Skeletal muscle cell (primary cell): ENCODE measurements at regions not wholly inside any gene's neighbourhood (a gene's known extent, or its start where the extent isn't known, plus 50 kb on each side); places are given as distances from the start of the nearest gene placed in this dataset.

ENCODE experiments used
- DNase-seq: peaks from one replicate; pipeline ENCODE4 v3.0.0-alpha.2; 2010; ENCODE audit warnings: low read depth
- H3K4me3 ChIP-seq: 2 replicates; pipeline ENCODE4 v1.5.1; 2011; ENCODE audit warnings: low read depth, mild to moderate bottlenecking, control low read depth, low read length, moderate library complexity

DNA sequence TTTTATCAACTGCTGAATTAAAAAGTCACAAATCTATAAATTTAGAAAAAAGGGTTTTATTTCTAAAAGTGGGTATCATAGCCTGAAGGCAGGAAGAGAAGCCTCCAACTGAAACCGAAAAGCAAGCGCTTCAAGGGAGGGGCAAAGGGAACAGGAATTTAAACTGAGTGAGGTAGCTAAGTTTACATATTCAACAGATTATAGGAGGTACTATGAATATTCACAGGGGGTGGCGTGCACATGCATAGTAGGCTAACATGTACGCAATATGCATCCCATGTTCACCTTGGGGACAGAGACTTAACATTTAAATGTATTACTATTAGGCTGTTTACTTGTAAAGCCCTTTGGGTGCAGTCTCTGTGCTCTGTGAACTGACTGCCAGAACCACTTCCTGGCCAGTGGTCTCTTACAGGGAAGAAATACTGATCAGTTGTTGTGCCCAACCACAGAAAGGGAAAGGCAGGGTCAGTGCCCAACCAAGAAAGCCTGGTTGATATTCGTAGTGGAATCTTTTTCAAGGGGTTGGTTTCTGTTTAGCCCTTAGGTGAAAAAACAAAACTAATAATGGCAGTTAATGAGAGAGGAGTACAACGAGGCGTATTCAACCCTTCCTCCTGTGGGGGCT lies 168.7 kb upstream of the GALNTL6 start:
- no peak for DNase-seq

DNA sequence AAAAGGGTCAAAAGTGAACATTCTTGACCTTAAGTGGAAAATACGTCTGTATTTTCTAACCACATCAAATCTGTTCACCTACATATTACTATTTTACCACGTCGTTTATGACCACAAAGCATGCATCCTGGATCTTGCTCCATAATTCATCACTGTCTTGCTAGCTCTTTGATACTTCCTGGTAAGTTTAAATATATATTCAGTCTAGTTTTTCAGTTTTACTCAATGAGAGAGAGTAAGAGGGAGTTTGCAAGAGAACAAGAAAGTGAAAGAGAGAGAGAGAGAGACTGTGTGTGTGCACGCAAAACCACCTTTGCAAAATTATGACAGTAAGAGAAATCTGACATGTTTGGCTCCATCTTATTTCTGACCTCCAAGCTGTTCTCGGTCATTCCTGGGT lies 173.7 kb upstream of the GALNTL6 start:
- no peak overlapping the region for H3K4me3 ChIP-seq

More for the DNA sequence above, 168.7 kb upstream of the GALNTL6 start:
- no peak overlapping the region for H3K4me3 ChIP-seq

DNA sequence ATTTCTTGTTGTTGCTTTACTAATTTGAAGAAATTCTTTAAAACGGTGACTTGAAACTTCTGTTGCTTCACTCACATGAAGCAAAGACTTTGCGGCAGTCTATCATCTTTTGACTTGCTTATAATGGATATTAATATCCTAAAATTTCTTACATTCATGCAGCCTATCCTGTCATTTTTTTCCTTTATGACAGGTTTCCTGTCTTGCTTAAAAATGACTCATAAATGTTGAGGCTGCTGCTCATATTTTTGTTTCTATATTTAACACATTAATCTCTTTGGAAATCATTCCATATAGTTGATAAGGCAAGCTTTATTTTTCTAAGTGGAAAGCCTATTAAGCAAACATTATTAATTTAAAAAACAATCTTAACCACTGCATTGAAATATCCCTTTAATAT lies 176.6 kb upstream of the GALNTL6 start:
- H3K4me3 ChIP-seq: no peak overlapping the region
- DNase-seq: no peak

More for the DNA sequence above, 173.7 kb upstream of the GALNTL6 start:
- no peak for DNase-seq

DNA sequence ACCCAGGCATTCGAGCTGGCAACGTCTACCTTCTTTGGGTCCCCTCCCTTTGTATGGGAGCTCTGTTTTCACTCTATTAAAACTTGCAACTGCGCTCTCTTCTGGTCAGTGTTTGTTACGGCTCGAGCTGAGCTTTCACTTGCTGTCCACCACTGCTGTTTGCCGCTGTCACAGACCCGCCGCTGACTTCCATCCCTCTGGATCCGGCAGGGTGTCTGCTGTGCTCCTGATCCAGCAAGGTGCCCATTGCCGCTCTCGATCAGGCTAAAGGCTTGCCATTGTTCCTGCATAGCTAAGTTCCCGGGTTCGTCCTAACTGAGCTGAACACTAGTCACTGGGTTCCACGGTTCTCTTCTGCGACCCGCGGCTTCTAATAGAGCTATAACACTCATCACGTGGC lies 183.5 kb upstream of the GALNTL6 start:
- H3K4me3 ChIP-seq: no peak overlapping the region
- no peak for DNase-seq

DNA sequence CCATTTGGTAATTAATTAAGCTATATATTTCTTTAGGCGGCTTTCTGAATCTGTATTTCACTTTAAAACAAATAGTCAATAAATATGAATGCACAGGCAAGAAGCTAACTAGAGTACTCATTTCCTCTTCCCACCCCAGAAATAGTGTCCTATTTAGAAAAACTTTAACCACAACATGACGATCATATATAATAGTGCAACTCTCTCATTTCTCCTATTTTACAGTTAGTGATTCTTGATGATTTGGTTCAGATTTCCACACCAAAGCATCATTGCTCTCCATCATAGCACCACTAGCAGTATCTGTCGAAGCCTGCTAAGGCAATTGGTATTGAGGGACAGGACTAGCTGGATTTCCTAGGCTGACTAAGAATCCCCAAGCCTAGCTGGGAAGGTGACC lies 184.0 kb upstream of the GALNTL6 start:
- no peak for DNase-seq
- no peak overlapping the region for H3K4me3 ChIP-seq

DNA sequence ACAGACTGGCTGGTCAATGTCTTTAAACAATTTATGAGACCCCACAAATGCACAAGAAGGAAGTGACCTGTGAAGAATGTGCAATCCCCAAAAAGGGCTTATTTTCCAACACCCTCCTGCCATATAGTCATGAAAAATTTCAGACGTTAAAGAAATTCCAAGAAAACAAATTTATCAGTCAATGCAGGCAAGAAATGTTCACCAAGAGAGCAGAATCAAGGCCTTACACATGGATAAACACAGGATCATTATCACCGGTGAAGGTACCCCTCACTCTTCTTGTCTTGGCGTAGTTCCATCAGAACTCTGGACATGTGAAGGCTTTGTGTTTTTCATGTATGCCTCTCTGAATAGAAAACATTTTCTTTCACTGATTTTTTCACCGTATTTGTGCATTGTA lies 186.7 kb upstream of the GALNTL6 start:
- no peak overlapping the region for H3K4me3 ChIP-seq
- DNase-seq: no peak

DNA sequence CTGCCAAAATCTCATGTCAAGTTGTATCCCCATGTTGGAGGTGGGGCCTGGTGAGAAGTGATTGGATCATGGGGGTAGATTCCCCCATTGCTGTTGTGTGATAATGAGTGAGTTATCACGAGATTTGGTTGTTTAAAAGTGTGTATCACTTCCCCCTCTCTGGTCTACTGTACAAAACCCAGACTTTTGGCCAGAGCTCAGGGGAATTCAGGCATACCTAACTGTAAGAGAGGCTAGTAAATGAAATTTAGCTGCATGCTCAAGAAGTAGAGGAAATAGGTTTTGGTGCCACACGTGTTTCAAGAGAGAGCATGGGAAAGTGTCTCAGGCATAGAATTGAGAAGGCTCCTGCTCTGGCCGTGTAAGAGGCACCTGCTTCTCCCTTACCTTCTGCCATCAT lies 190.5 kb upstream of the GALNTL6 start:
- H3K4me3 ChIP-seq: no peak overlapping the region
- no peak for DNase-seq

DNA sequence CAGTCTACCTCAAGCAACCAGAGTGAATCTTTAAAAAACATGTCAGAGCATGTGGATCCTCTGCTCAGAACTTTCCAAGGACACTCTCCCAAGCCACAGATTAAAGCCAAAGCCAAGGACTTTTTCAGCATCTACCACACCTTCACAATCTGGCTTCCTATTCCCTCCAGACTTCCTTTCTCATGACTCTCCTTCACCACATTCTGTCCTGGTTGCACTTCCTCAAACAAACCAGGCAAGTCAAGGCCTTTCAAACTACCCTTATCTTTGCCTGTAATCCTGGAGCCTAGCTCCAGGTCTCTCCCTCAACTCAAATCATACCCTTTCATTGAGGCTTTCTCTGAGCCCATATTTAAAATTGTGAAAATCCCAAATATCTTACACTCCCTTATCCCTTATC lies 191.6 kb upstream of the GALNTL6 start:
- no peak for DNase-seq

DNA sequence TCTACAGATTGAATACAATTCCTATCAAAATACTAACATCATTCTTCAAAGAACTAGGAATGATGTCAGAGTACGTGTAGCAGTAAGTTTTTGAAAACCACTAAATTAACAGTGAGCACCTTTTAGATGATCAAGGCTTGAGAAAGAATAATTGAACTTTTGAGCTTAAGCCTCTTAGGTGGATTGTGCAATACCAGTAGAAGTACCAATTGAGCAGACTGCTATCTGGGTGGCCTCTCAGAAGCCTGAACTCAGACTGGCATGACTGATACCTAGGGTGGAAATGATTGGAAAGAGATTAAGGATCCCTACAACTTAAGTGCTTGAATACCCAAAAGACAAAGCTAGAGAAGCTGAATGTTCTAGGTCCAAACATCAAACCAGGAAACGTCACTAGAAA lies 200.3 kb upstream of the GALNTL6 start:
- H3K4me3 ChIP-seq: no peak overlapping the region
- no peak for DNase-seq

More for the DNA sequence above, 191.6 kb upstream of the GALNTL6 start:
- H3K4me3 ChIP-seq: no peak overlapping the region

DNA sequence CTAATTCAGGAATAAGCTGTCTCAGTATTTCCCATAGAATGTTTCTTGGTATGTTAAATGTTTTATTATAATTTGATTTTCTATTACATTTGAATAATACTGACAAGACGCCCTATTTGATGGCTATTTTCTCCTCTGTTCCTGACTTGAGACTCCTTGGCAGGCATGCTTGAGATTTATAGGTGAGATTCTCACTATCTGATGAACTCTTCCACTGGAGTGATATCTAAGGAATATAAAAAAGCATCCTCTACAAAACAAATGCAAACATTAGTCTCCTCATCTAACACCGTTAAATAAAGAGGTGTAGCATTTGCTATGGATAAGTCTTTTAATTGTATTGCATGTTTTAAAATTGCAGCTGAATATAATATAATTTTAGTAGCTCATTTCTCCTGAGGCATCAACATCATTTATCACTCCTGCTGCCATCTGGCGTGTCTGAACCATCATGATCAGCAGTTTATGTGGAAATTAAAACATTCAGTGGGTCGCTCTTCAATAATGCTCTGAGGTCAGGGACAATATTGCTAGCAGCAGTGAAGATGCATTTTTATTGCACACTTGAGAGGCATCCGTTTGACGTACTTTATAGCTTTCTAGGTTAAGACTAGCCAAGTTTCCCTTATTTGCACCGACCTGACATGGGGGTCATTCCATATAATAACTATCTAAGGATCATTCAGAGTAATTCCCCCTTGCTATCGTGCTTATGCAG lies 210.4 kb upstream of the GALNTL6 start:
- no peak overlapping the region for H3K4me3 ChIP-seq
- no peak for DNase-seq

DNA sequence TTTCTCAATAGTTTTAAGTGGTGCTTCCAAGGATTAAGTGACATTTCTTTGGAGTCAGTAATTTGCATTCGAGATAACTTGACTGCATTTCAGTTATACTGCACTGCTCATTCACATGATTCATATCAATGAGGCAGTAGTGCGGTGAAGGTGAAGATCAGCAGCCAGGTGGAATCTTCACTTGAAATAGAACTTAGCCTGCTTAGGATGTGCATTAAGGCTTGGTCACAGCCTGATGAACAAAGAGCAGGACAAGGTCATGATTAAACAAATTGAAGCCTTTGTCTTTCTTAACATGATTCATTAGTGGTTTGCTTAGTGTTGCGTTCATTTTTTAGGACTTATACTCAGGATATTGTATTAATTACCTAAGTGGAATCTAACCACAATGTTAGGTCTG lies 212.1 kb upstream of the GALNTL6 start:
- H3K4me3 ChIP-seq: no peak overlapping the region
- DNase-seq: no peak

DNA sequence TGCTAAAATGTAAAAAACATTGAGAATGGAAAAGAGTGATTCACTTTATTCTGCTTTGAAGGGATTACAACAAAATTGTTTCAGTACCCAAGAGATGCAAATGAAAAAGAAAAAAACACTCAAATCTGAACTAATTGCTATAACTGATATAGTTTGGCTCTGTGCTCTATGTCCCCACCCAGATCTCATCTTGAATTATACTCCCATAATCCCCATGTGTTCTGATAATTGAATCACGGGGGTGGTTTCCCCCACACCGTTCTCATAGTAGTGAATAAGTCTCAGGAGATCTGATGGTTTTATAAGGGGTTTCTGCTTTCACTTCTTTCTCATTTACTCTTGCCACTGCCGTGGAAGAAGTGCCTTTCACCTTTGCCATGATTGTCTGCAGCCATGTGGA lies 213.6 kb upstream of the GALNTL6 start:
- no peak overlapping the region for H3K4me3 ChIP-seq
- no peak for DNase-seq

DNA sequence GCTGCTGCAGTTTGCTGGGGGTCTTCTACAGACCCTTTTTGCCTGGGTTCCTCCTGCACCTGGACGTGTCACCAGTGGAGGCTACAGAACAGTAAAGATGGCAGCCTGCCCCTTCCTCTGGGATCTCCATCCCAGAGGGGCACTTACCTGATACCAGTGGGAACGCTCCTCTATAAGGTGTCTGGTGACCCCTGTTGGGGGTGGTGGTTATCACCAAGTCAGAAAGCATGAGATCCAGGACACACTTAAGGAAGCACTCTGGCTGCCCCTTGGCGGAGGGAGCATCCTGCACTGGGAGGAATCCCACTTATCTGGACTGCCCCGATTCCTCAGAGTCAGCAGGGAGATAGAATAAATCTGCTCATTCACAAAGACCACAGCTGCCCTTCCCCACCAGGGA lies 218.9 kb upstream of the GALNTL6 start:
- DNase-seq: no peak
- no peak overlapping the region for H3K4me3 ChIP-seq

DNA sequence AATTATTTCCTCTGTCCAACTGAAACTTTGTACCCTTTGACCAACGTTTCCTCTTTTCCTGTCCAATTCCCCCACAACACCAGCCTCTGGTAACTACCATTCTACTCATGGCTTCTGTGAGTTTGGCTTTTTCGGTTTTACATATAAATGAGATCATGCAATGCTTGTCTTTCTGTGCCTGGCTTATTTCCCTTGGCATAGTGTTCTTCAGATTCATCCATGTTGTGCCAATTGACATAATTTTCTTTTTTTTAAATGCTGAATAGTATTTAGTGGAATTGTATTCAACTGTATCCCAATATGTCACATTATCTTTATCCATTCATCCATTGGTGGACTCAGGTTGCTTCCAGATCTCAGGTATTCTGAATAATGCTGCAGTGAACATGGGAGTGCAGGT lies 222.5 kb upstream of the GALNTL6 start:
- H3K4me3 ChIP-seq: no peak overlapping the region
- no peak for DNase-seq

DNA sequence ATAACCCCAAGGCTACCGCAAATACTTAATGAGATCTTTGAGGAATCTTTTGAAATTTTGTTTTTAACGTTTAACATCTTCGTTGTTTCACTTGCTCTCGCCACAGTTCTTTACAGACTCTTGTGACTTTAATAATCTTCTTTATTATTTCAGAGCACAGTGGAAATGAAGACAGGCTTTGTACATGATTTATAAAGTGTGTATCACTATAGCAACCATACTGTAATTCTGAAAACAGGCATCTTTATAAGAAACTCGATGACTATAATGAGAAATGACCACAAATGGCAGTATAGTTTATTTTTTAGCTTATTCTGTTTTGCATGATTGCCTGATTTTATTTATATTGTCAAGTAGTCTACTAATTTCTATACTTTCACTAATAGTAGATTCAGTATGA lies 224.4 kb upstream of the GALNTL6 start:
- no peak for DNase-seq
- no peak overlapping the region for H3K4me3 ChIP-seq

DNA sequence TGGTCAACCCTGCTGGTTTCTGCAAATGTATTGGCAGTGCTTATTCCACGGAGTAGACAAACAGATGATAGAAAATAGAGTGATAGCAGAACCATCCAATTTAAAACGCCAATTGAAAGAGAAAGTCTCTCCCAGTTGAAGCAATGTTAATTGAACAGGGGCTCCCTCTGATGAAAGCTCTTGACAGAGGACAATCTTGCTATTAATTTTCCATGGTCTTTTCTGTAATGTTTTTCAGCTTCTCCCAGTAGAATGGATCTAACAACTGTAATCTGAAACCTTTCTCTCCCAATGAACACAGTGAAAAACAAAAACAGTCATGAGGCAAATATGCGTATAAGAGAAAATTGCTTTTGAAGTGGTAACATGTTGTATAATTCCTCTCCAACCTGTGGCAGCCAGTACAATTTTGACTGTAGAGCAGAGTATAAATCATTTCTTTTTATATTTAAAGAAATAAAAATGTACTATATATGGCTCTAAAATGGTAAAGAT lies 225.1 kb upstream of the GALNTL6 start:
- DNase-seq: no peak

DNA sequence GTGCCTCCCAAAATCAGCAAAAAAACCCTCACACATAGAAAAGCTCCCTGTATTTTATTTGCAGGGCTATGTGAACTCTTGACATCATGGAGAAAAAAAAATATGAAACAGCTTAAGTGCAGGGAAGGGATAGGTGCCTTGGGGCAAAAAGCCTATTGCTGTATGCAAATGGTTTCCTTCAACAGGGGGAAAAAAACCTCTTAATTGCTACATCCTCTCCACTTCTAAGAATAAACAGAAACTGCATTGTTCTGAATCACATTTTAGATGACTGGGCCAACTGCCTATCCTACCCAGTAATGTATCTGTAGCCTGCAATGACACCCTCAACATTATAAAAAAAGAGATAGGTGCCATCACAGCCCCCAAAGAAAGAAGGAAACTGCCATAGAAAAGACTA lies 229.4 kb upstream of the GALNTL6 start:
- DNase-seq: no peak
- no peak overlapping the region for H3K4me3 ChIP-seq

More for the DNA sequence above, 225.1 kb upstream of the GALNTL6 start:
- H3K4me3 ChIP-seq: no peak overlapping the region

DNA sequence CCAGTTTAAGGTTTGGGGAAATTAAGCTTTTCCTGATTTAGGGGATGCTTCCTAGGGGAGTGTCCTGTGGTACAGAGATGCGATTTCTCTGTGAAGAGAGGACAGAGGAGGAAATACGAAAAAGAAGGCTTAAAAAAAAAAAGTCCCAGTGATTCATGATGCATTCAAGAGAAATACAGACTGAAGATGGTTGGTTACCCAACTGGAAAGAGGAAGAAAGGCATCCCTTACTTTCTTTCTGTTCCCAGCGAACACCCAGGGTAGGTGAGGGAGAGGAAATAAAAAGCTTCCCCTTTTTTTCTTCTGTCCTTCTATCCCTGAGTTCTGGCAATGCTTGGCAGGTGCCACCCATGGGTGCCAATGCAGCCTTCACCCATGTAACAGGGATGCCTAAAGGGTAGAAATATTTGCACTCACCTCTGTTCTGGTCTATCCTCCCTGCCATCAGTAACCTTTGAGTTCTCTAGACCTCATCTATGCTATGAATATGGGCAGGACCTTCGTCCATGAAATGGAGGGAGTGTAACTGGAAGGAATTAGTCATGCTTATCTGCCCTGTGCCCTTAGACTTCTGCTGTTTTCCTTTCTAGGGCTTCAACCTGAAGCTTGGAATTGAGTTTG lies 230.1 kb upstream of the GALNTL6 start:
- no peak overlapping the region for H3K4me3 ChIP-seq
- DNase-seq: no peak

DNA sequence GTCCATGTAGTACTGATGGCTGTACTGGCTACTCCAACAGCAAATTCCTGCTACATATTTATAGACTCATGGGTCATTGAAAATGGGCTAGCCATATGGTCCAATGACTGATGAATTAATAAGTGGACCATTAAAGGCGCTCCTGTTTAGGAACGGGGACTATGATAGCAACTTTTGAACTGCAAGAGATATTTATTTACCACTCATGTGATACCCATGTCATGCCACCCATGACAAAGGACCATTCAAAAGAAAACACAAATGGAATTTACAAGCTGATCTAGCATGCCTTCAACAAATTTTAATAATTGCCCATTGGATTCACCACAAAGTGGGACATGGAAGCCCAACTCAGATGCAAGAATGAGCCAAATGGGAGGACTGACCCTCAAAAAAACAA lies 240.0 kb upstream of the GALNTL6 start:
- H3K4me3 ChIP-seq: no peak overlapping the region
- no peak for DNase-seq

DNA sequence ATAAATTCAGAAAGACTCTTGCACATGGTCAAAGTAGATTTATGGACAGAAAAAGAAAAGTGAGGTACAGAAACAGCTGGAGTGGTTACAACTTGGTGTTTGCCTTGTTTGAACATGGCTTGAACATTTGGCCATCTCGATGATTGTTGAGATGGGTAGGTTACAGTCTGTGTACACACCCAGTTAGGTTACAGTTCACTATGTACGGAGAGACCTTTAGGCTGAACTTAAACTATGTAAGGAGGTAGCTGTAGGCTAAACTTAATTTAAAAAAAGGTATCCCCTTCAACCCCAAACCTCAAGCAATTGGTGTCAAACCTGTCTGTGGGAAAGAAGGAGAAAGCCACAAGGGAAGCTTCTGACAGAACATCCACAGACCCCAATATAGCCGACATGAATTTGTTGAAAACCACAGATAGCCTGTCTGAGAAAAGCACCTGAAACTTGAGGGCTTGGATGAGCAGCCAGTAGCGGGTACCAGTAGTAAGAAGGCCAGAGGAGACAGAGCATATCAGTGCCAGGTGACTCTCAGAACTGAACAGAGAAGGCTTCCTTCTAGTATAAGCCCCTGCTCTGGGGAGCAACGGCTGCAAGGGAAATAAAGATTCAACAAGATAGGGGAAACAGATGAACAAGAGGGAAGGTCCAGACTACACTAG lies 247.9 kb upstream of the GALNTL6 start:
- DNase-seq: no peak
- H3K4me3 ChIP-seq: no peak overlapping the region
